ENCODE measurements at regions not wholly inside any gene's neighbourhood (a gene's known extent, or its start where the extent isn't known, plus 50 kb on each side); places are given as distances from the start of the nearest gene placed in this dataset.
"Not testable (repeated sequence)": the region's sequence is repeated elsewhere in the genome, so short reads cannot be mapped to it uniquely, and the experiment has no call there.

- DNase-seq = no peak
Observed at GRCh38 chr5:152529440-152529839, 124.4 kb upstream of the NMUR2 start.

GRCh38 chr5:152532714-152533113 lies 127.6 kb upstream of the NMUR2 start:
- DNase-seq = peak; percentile 27

GRCh38 chr5:152534641-152535040 lies 129.6 kb upstream of the NMUR2 start:
- no peak for DNase-seq

- no peak for DNase-seq
Observed at GRCh38 chr5:152542741-152543140, 137.7 kb upstream of the NMUR2 start.

GRCh38 chr5:152546493-152546892 lies 141.4 kb upstream of the NMUR2 start:
- no peak for DNase-seq

GRCh38 chr5:152547202-152547601 lies 142.1 kb upstream of the NMUR2 start:
- no peak for DNase-seq

- no peak for DNase-seq
Observed at GRCh38 chr5:152549709-152550108, 144.6 kb upstream of the NMUR2 start.

GRCh38 chr5:152551061-152551460 lies 146.0 kb upstream of the NMUR2 start:
- DNase-seq = no peak

- no peak for DNase-seq
Observed at GRCh38 chr5:152556784-152557183, 151.7 kb upstream of the NMUR2 start.

GRCh38 chr5:152560512-152561137 lies 155.5 kb upstream of the NMUR2 start:
- peak; percentile 9 for DNase-seq

GRCh38 chr5:152568016-152568415 lies 162.9 kb upstream of the NMUR2 start:
- no peak for DNase-seq

- no peak for DNase-seq
Observed at GRCh38 chr5:152572812-152573211, 167.7 kb upstream of the NMUR2 start.

GRCh38 chr5:152584103-152584502 lies 179.0 kb upstream of the NMUR2 start:
- DNase-seq = no peak

GRCh38 chr5:152592416-152592815 lies 187.3 kb upstream of the NMUR2 start:
- DNase-seq = no peak

- DNase-seq = no peak
Observed at GRCh38 chr5:152593388-152593787, 188.3 kb upstream of the NMUR2 start.

GRCh38 chr5:152595405-152595804 lies 190.3 kb upstream of the NMUR2 start:
- DNase-seq = no peak

GRCh38 chr5:152599096-152599495 lies 194.0 kb upstream of the NMUR2 start:
- DNase-seq = no peak

GRCh38 chr5:152601806-152602732 lies 197.0 kb upstream of the NMUR2 start:
- no peak for DNase-seq

- DNase-seq = not testable (repeated sequence)
Observed at GRCh38 chr5:152606050-152606449, 201.0 kb upstream of the NMUR2 start.

- no peak for DNase-seq
Observed at GRCh38 chr5:152606776-152607364, 201.8 kb upstream of the NMUR2 start.

- no peak for DNase-seq
Observed at GRCh38 chr5:152607401-152608160, 202.5 kb upstream of the NMUR2 start.

GRCh38 chr5:152608458-152608857 lies 203.4 kb upstream of the NMUR2 start:
- DNase-seq = no peak

GRCh38 chr5:152619756-152620155 lies 214.7 kb upstream of the NMUR2 start:
- DNase-seq = no peak
